Esophagus squamous epithelium (tissue), 5 donors: ENCODE measurements at regions not wholly inside any gene's neighbourhood (a gene's known extent, or its start where the extent isn't known, plus 50 kb on each side); places are given as distances from the start of the nearest gene placed in this dataset.
"Not testable (repeated sequence)": the region's sequence is repeated elsewhere in the genome, so short reads cannot be mapped to it uniquely, and the experiment has no call there.

Experiments
- DNase-seq: peaks from one replicate; lab custom pipeline; 2025; lab: John Stamatoyannopoulos, UW
- H3K27ac ChIP-seq, 4 donors: fragments of 200-600 bp; sonication (generic); one replicate each; pipeline ENCODE4 v1.5.1; 2016 to 2019; ENCODE audit warnings: mild to moderate bottlenecking in 1 of 4
- H3K27me3 ChIP-seq, 4 donors: fragments of 200-600 bp; sonication (generic); 1 replicate in 3 of 4; 2 replicates in 1 of 4; pipeline versions ENCODE4 v1.5.1 to v1.6.0; 2017 to 2021; ENCODE audit warnings: antibody characterized with exemption in 1 of 4
- H3K36me3 ChIP-seq, 3 donors: fragments of 200-600 bp; sonication (generic); one replicate each; pipeline ENCODE4 v1.5.1; 2016 to 2019
- H3K4me1 ChIP-seq, 3 donors: fragments of 200-600 bp; sonication (generic); one replicate each; pipeline ENCODE4 v1.5.1; 2017 to 2019
- H3K4me3 ChIP-seq, 4 donors: fragments of 200-600 bp; sonication (generic); 1 replicate in 3 of 4; 2 replicates in 1 of 4; pipeline ENCODE4 v1.5.1; 2016 to 2019; ENCODE audit warnings: mild to moderate bottlenecking in 2 of 4, moderate library complexity in 1 of 4
- H3K9me3 ChIP-seq, 3 donors: fragments of 200-600 bp; sonication (generic); one replicate each; pipeline ENCODE4 v1.5.1; 2016 to 2019
- CTCF ChIP-seq, 6 experiments: fragments of 450-650 bp in 4 of 6; fragments of 200-600 bp in 2 of 6; sonication (generic) in 2 of 6; IDR thresholded peaks; one replicate each; pipeline ENCODE4 v1.5.1; 2016 to 2019; ENCODE audit warnings: antibody characterized with exemption in 6 of 6, mild to moderate bottlenecking in 4 of 6, moderate library complexity in 4 of 6
- POLR2A ChIP-seq, 4 donors: fragments of 450-650 bp; IDR thresholded peaks; one replicate each; pipeline ENCODE4 v1.6.1; 2017; ENCODE audit warnings: antibody characterized with exemption in 4 of 4, mild to moderate bottlenecking in 4 of 4, moderate library complexity in 3 of 4
- WGBS, 2 donors: methylation state at CpG; one replicate each; pipeline ENCODE4 v1.1.5; 2018; 5-methylcytosine and 5-hydroxymethylcytosine counted together
- intact Hi-C: fragments of 100-400 bp; cut with DNase I; formaldehyde crosslinking; loops from one replicate; pipeline ENCODE4 v1.15.0; 2022
- donor health status: DM: yes; HTN: yes; CAD: no.

DNA sequence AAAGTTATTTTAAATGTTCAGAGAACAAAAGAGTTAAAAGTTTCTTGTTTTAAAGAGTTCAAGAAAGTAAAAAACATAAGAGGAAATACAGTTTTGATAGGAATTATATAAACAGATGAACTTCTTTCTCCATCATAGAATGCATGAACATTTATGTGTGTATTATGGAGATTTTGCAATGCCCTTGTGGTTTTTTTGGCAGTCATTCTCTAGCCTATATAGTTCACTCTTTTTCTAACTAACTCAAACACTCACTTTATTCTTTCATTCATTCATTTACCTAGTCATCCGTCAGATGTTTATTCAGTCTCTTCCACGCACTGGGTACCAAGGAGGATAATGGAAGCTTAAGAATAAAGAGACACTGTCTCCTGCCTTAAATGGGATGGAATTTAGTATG is 195.9 kb upstream of the VLDLR start:
- DNase-seq = no peak
- no peak overlapping the region for H3K4me3 ChIP-seq
- no peak overlapping the region for H3K27ac ChIP-seq
- no peaks in the 10 kb centered on the region for H3K9me3 ChIP-seq
- H3K4me1 ChIP-seq = peaks cover 0 to 25% (median 0%) of the 10 kb centered on the region in 3 donors
- no peaks in the 10 kb centered on the region for H3K36me3 ChIP-seq
- TF ChIP-seq POLR2A (IDR thresholded peaks at IDR 0.05) (no peak), CTCF (IDR thresholded peaks at IDR 0.05) (no peak)
- H3K27me3 ChIP-seq = no peaks in the 10 kb centered on the region
- intact Hi-C loops = no loop called here
- 80 to 95% methylated on average over 2 of the region's 2 CpGs for WGBS, 2 donors

DNA sequence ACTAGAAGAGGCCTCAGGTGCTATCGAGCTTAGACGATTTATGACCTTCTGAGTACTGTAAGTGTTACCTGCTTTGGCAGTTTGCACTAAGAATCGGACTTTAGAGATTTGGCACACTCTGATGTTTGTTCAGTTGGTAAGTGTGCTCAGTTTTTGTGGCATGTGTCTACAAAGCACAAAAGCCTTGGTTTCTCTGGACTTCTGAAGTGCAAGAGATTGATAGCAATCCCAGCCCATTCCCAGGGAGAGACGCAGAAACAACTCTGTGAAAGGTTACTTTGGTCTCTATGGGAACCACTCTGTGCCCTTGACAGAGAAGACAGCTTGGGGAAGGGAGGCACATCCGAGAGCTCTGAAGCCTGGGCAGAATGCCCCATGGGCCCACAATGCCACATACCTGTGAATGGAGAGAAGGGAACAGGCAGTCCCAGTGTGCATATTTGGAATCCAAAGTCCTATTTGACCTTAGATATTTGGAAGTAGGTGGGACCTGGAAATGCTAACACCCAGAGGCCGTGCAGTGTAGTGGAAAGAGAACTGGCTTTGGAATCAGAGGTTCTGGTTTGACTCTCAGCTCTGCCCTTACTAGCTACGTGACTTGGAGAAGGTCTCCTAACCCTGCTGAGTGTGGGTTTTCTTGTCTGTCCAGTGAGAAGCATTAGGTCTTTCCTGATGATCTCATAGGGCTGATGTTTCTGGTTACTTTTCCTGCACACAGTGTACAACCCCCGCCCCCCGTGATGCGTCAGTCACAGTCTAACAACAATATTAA is 194.3 kb upstream of the VLDLR start:
- TF ChIP-seq CTCF (IDR thresholded peaks at IDR 0.05) (no peak), POLR2A (IDR thresholded peaks at IDR 0.05) (no peak)
- DNase-seq = no peak
- no peaks in the 10 kb centered on the region for H3K27me3 ChIP-seq
- no peak overlapping the region for H3K4me3 ChIP-seq
- no peaks in the 10 kb centered on the region for H3K36me3 ChIP-seq
- peak overlapping the region in 2 of 4 donors; percentile 69 to 72 for H3K27ac ChIP-seq
- no peaks in the 10 kb centered on the region for H3K9me3 ChIP-seq
- intact Hi-C loops = no loop called here
- H3K4me1 ChIP-seq = peaks cover 0 to 31% (median 0%) of the 10 kb centered on the region in 3 donors
- 56 to 68% methylated on average over 9 to 10 of the region's 10 CpGs for WGBS, 2 donors

DNA sequence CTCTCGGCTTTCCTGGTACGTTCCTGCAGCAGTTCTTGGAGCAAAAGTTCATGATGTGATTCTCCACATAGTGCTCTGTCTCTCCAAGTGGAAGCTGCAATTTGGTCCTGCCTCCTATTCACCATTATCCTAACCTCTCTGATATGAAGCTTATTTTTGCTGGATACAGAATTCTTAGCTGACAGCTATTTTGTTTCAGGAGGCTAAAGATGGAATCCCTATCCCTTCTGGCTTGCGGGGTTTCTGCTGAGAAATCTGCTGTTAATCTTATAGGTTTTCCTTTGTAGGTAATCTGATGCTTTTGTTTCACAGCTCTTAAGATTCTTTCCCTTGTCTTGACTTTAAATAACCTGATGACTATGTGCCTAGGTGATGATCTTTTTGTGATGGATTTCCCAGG is 181.6 kb upstream of the VLDLR start:
- 60% methylated on average over 3 of the region's 3 CpGs for whole genome bisulfite sequencing, 2 donors
- DNase-seq = no peak

DNA sequence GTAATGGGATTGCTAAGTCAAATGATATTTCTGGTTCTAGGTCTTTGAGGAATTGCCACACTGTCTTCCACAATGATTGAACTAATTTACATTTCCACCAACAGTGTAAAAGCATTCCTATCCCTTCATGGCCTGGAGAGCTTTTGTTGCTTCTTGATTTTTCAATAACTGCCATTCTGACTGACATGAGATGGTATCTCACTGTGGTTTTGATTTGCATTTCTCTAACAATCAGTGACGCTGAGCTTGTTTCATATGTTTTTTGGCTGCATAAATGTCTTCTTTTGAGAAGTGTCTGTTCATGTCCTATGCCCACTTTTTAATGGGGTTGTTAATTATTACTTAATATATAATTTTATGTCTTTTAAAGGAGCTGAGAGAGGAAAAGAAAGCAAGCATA is 177.7 kb upstream of the VLDLR start:
- not testable (repeated sequence) for H3K36me3 ChIP-seq, DNase-seq
- WGBS, 2 donors = 73 to 75% methylated on average over 1 of the region's 1 CpG

More for the DNA sequence above, 181.6 kb upstream of the VLDLR start:
- Histone ChIP-seq H3K4me1 (no peaks in the 10 kb centered on the region), H3K9me3 (peaks cover 0 to 26% (median 0%) of the 10 kb centered on the region in 3 donors), H3K27me3 (peaks cover 0 to 3% (median 0%) of the 10 kb centered on the region in 4 donors), H3K27ac (no peak overlapping the region), H3K4me3 (no peak overlapping the region), H3K36me3 (no peaks in the 10 kb centered on the region)
- TF ChIP-seq CTCF (IDR thresholded peaks at IDR 0.05) (no peak), POLR2A (IDR thresholded peaks at IDR 0.05) (no peak)
- intact Hi-C loops = no loop called here

DNA sequence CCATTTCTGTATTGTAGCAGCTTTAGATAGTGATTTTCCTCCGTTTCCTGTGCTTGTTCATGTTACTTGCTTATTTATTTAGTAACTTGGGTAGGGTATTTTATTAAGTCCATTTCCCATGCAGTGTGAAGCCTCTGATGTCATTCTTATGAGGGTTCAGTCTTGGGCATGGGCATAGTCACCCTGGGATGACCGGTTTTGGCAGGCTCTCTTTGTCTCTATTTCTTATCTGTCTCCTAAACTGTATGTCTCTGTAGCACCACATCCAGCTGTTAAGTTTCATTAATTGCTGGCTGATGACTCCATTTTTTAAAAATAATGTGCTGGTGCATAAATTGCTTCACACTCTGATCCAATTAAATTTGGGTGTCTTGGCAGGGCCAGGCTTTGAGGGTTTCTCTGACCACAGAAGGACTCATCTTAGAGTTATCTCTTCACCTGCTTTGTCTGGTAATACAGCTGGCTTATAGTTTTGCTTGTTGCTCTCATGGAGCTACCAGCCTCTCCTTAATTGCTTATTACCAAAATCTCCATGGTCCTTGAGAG is 173.3 kb upstream of the VLDLR start:
- TF ChIP-seq CTCF (IDR thresholded peaks at IDR 0.05) (no peak), POLR2A (IDR thresholded peaks at IDR 0.05) (no peak)
- Histone ChIP-seq H3K27ac (no peak overlapping the region), H3K4me1 (no peaks in the 10 kb centered on the region), H3K9me3 (no peaks in the 10 kb centered on the region), H3K27me3 (no peaks in the 10 kb centered on the region), H3K36me3 (no peaks in the 10 kb centered on the region), H3K4me3 (no peak overlapping the region)
- intact Hi-C loops = no loop called here
- WGBS, 2 donors = 69 to 86% methylated on average over 1 of the region's 2 CpGs
- no peak for DNase-seq

More for the DNA sequence above, 177.7 kb upstream of the VLDLR start:
- intact Hi-C loops, H3K4me3 ChIP-seq, H3K4me1 ChIP-seq, H3K27ac ChIP-seq, H3K27me3 ChIP-seq: not testable (repeated sequence)
- H3K9me3 ChIP-seq = peaks cover 0 to 20% (median 0%) of the 10 kb centered on the region in 3 donors
